WTC11 (cell line): ENCODE measurements at regions not wholly inside any gene's neighbourhood (a gene's known extent, or its start where the extent isn't known, plus 50 kb on each side); places are given as distances from the start of the nearest gene placed in this dataset.

ENCODE experiments used
- ATAC-seq: fragments of 200-7000 bp; cut with Tn5 transposase; 2 replicates; pipeline ENCODE4 v1.10.0; 2021; ENCODE audit warnings: mild to moderate bottlenecking, moderate library complexity
- CTCF ChIA-PET: fragments of 300-600 bp; sonication (Branson Sonifier 250); formaldehyde crosslinking; loops from one replicate; lab custom pipeline; 2021; ENCODE audit warnings: antibody characterized with exemption; lab: Charles Lee
- POLR2A ChIA-PET: fragments of 350-600 bp; sonication (Branson Sonifier 250); formaldehyde crosslinking; loops from one replicate; lab custom pipeline; 2021; ENCODE audit warnings: antibody characterized with exemption; lab: Charles Lee
- DNase-seq: peaks from one replicate; pipeline ENCODE4 v3.0.0; 2021; ENCODE audit warnings: low spot score
- H3K27ac Mint-ChIP-seq: 2 replicates; pipeline ENCODE4 v1.8.0; 2021; ENCODE audit warnings: mixed read lengths
- H3K27me3 Mint-ChIP-seq: 2 replicates; pipeline ENCODE4 v1.8.0; 2021; ENCODE audit warnings: low read depth, mild to moderate bottlenecking, moderate library complexity, mixed read lengths
- H3K36me3 Mint-ChIP-seq: 2 replicates; pipeline ENCODE4 v1.8.0; 2021; ENCODE audit warnings: mixed read lengths
- H3K4me1 Mint-ChIP-seq: 2 replicates; pipeline ENCODE4 v1.8.0; 2022; ENCODE audit warnings: mixed read lengths
- H3K4me3 Mint-ChIP-seq: 2 replicates; pipeline ENCODE4 v1.8.0; 2021; ENCODE audit warnings: mild to moderate bottlenecking, moderate library complexity, mixed read lengths
- H3K9me3 Mint-ChIP-seq: 2 replicates; pipeline ENCODE4 v1.8.0; 2021; ENCODE audit warnings: mixed read lengths
- E2F1 ChIP-seq: sonication (generic); formaldehyde crosslinking; IDR thresholded peaks from 2 replicates; pipeline ENCODE4 v1.8.0; 2022; ENCODE audit warnings: mild to moderate bottlenecking, missing genetic modification reagents
- E2F4 ChIP-seq: sonication (generic); formaldehyde crosslinking; IDR thresholded peaks from 2 replicates; pipeline ENCODE4 v1.8.1; 2022; ENCODE audit warnings: low read depth, mild to moderate bottlenecking, moderate library complexity, missing genetic modification reagents, borderline replicate concordance
- ETV6 ChIP-seq: sonication (generic); formaldehyde crosslinking; IDR thresholded peaks from 2 replicates; pipeline ENCODE4 v1.8.1; 2022; ENCODE audit warnings: mild to moderate bottlenecking, missing genetic modification reagents
- FOXK1 ChIP-seq: sonication (generic); formaldehyde crosslinking; IDR thresholded peaks from 2 replicates; pipeline ENCODE4 v1.8.0; 2022; ENCODE audit warnings: mild to moderate bottlenecking, moderate library complexity, missing genetic modification reagents
- IRF1 ChIP-seq: sonication (generic); formaldehyde crosslinking; IDR thresholded peaks from 2 replicates; pipeline ENCODE4 v1.8.0; 2023; ENCODE audit warnings: missing genetic modification reagents
- PREB ChIP-seq: sonication (generic); formaldehyde crosslinking; IDR thresholded peaks from 2 replicates; pipeline ENCODE4 v1.8.1; 2022; ENCODE audit warnings: mild to moderate bottlenecking, missing genetic modification reagents, moderate library complexity, borderline replicate concordance
- PRRX2 ChIP-seq: fragments of 250-450 bp; sonication (Bioruptor Pico); IDR thresholded peaks from 2 replicates; pipeline ENCODE4 v1.8.0; 2021; ENCODE audit warnings: mild to moderate bottlenecking
- USF1 ChIP-seq: sonication (generic); formaldehyde crosslinking; IDR thresholded peaks from 2 replicates; pipeline ENCODE4 v1.8.0; 2022; ENCODE audit warnings: mild to moderate bottlenecking, missing genetic modification reagents
- ZNF232 ChIP-seq: sonication (generic); formaldehyde crosslinking; IDR thresholded peaks from 2 replicates; pipeline ENCODE4 v1.8.0; 2022; ENCODE audit warnings: mild to moderate bottlenecking, missing genetic modification reagents
- ZNF317 ChIP-seq: sonication (generic); formaldehyde crosslinking; IDR thresholded peaks from 2 replicates; pipeline ENCODE4 v1.8.1; 2023; ENCODE audit warnings: low read depth, mild to moderate bottlenecking, moderate library complexity, missing genetic modification reagents, borderline replicate concordance
- ZNF416 ChIP-seq: fragments of 250-450 bp; sonication (Bioruptor Pico); IDR thresholded peaks from 2 replicates; pipeline ENCODE4 v1.9.0; 2021; ENCODE audit warnings: mild to moderate bottlenecking, inconsistent platforms
- ZNF423 ChIP-seq: fragments of 250-450 bp; sonication (Bioruptor Pico); IDR thresholded peaks from 2 replicates; pipeline ENCODE4 v2.1.2; 2022; ENCODE audit warnings: mild to moderate bottlenecking, moderate library complexity
- ZNF532 ChIP-seq: fragments of 250-450 bp; sonication (Bioruptor Pico); IDR thresholded peaks from 2 replicates; pipeline ENCODE4 v1.9.0; 2021; ENCODE audit warnings: mild to moderate bottlenecking, borderline replicate concordance
- ZNF671 ChIP-seq: fragments of 250-450 bp; sonication (Bioruptor Pico); IDR thresholded peaks from 2 replicates; pipeline ENCODE4 v1.8.0; 2021; ENCODE audit warnings: mild to moderate bottlenecking
- TF ChIP-seq, protein P1 (sequence below): sonication (generic); formaldehyde crosslinking; IDR thresholded peaks from 2 replicates; pipeline ENCODE4 v1.8.1; 2022; ENCODE audit warnings: low read depth, missing genetic modification reagents, borderline replicate concordance
- TF ChIP-seq, protein P2 (sequence below): sonication (generic); formaldehyde crosslinking; IDR thresholded peaks from 2 replicates; pipeline ENCODE4 v1.8.1; 2023; ENCODE audit warnings: mild to moderate bottlenecking, moderate library complexity, missing genetic modification reagents
- TF ChIP-seq, protein P3 (sequence below): sonication (generic); formaldehyde crosslinking; IDR thresholded peaks from 2 replicates; pipeline ENCODE4 v1.8.0; 2022; ENCODE audit warnings: missing genetic modification reagents

GRCh38 chr9:75448955-75449354 is 360.6 kb downstream of the OSTF1 start (continued):
- TF ChIP-seq, protein P1, sequence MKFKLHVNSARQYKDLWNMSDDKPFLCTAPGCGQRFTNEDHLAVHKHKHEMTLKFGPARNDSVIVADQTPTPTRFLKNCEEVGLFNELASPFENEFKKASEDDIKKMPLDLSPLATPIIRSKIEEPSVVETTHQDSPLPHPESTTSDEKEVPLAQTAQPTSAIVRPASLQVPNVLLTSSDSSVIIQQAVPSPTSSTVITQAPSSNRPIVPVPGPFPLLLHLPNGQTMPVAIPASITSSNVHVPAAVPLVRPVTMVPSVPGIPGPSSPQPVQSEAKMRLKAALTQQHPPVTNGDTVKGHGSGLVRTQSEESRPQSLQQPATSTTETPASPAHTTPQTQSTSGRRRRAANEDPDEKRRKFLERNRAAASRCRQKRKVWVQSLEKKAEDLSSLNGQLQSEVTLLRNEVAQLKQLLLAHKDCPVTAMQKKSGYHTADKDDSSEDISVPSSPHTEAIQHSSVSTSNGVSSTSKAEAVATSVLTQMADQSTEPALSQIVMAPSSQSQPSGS = no peak
- no peak for TF ChIP-seq ETV6
- no peak for TF ChIP-seq ZNF232 (CRISPR knock-in tag)
- TF ChIP-seq, protein P2, sequence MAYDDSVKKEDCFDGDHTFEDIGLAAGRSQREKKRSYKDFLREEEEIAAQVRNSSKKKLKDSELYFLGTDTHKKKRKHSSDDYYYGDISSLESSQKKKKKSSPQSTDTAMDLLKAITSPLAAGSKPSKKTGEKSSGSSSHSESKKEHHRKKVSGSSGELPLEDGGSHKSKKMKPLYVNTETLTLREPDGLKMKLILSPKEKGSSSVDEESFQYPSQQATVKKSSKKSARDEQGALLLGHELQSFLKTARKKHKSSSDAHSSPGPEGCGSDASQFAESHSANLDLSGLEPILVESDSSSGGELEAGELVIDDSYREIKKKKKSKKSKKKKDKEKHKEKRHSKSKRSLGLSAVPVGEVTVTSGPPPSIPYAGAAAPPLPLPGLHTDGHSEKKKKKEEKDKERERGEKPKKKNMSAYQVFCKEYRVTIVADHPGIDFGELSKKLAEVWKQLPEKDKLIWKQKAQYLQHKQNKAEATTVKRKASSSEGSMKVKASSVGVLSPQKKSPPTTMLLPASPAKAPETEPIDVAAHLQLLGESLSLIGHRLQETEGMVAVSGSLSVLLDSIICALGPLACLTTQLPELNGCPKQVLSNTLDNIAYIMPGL = no peak
- no peak for TF ChIP-seq E2F4 (CRISPR knock-in tag)
- no peak for TF ChIP-seq ZNF416 (CRISPR knock-in tag)
- no peak for TF ChIP-seq ZNF671 (CRISPR knock-in tag)
- TF ChIP-seq PRRX2 = no peak
- TF ChIP-seq, all 79 proteins: peak for 0

DNA sequence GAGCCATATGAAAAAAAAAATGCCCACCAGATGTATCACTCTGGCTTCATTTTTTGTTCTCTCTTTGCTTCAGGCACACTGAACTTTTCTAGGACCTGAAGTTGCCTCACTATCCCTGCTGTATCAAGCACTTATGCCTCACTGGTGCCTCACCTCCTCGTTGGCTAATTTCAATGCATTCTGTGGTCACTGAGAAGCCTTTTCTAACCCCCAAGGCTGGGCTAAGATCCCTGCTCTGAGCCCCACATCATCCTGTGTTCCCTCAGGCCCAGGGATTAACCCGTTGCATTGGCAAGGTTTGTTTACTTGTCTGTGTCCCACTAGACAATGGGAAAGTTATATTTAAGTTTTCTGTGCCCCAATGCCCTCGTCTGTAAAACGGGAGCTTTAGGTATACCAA is 362.7 kb downstream of the OSTF1 start:
- ATAC-seq = no peak
- Mint-ChIP-seq H3K4me3 (no peak overlapping the region), H3K27me3 (peaks cover 33% of the 10 kb centered on the region), H3K4me1 (peaks cover 54% of the 10 kb centered on the region), H3K36me3 (peaks cover 7% of the 10 kb centered on the region; the same call in 1 of the 2 replicates), H3K9me3 (peaks cover 13% of the 10 kb centered on the region), H3K27ac (no peak overlapping the region)
- TF ChIP-seq ZNF423 (CRISPR knock-in tag) (no peak), FOXK1 (no peak)
- TF ChIP-seq, protein P3, sequence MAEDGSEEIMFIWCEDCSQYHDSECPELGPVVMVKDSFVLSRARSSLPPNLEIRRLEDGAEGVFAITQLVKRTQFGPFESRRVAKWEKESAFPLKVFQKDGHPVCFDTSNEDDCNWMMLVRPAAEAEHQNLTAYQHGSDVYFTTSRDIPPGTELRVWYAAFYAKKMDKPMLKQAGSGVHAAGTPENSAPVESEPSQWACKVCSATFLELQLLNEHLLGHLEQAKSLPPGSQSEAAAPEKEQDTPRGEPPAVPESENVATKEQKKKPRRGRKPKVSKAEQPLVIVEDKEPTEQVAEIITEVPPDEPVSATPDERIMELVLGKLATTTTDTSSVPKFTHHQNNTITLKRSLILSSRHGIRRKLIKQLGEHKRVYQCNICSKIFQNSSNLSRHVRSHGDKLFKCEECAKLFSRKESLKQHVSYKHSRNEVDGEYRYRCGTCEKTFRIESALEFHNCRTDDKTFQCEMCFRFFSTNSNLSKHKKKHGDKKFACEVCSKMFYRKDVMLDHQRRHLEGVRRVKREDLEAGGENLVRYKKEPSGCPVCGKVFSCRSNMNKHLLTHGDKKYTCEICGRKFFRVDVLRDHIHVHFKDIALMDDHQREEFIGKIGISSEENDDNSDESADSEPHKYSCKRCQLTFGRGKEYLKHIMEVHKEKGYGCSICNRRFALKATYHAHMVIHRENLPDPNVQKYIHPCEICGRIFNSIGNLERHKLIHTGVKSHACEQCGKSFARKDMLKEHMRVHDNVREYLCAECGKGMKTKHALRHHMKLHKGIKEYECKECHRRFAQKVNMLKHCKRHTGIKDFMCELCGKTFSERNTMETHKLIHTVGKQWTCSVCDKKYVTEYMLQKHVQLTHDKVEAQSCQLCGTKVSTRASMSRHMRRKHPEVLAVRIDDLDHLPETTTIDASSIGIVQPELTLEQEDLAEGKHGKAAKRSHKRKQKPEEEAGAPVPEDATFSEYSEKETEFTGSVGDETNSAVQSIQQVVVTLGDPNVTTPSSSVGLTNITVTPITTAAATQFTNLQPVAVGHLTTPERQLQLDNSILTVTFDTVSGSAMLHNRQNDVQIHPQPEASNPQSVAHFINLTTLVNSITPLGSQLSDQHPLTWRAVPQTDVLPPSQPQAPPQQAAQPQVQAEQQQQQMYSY (CRISPR knock-in tag) = no peak
- DNase-seq = no peak
- POLR2A ChIA-PET = no interaction called here
- CTCF ChIA-PET = no interaction called here

DNA sequence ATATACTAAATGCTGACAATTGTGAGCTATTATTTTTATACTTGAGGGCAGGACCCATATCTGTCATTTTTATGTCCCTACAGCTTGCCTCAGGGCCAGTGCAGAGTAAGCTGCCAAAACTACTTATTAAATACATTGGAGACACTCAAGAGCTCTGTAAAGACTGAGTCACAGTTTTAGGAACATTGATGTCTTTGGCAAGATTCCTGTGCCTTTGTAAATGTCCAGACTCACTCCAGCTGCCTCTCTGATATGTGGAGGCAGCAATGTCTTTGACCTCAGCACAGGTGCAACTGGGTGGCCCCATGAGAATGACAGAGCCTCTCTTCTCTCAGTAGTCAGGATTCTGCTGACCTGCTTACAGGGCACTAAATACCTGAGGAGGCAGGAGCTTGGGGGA is 363.2 kb downstream of the OSTF1 start:
- peaks cover 58% of the 10 kb centered on the region for H3K4me1 Mint-ChIP-seq
- no peak overlapping the region for H3K27ac Mint-ChIP-seq
- CTCF ChIA-PET = no interaction called here
- DNase-seq = no peak
- POLR2A ChIA-PET = no interaction called here
- ATAC-seq = 0 out of 2 replicates have a peak, but pooled peaks have one; percentile 31
- peaks cover 7% of the 10 kb centered on the region; the same call in 1 of the 2 replicates for H3K36me3 Mint-ChIP-seq
- peaks cover 33% of the 10 kb centered on the region for H3K27me3 Mint-ChIP-seq
- H3K4me3 Mint-ChIP-seq = no peak overlapping the region
- H3K9me3 Mint-ChIP-seq = peaks cover 13% of the 10 kb centered on the region
- TF ChIP-seq E2F1 (CRISPR knock-in tag) (no peak), ZNF317 (CRISPR knock-in tag) (no peak), PREB (CRISPR knock-in tag) (no peak), USF1 (CRISPR knock-in tag) (no peak), IRF1 (CRISPR knock-in tag) (no peak), ZNF532 (CRISPR knock-in tag) (no peak)
